Immature natural killer cell (primary cell): ENCODE measurements at regions not wholly inside any gene's neighbourhood (a gene's known extent, or its start where the extent isn't known, plus 50 kb on each side); places are given as distances from the start of the nearest gene placed in this dataset.

Experiments used
- DNase-seq, 3 donors: peaks; one replicate each; pipeline ENCODE4 v3.0.0; 2022; ENCODE audit warnings: mixed read lengths in 1 of 3
- H3K27ac Mint-ChIP-seq, 6 donors: one replicate each; pipeline ENCODE4 v1.8.0; 2020; ENCODE audit warnings: mixed read lengths in 6 of 6, mild to moderate bottlenecking in 5 of 6, inconsistent platforms in 4 of 6, moderate library complexity in 3 of 6
- H3K27me3 Mint-ChIP-seq, 3 donors: one replicate each; pipeline ENCODE4 v1.8.0; 2020 to 2021; ENCODE audit warnings: low read depth in 3 of 3, mild to moderate bottlenecking in 3 of 3, mixed read lengths in 3 of 3, moderate library complexity in 3 of 3, inconsistent platforms in 1 of 3
- H3K36me3 Mint-ChIP-seq, 3 donors: one replicate each; pipeline ENCODE4 v1.8.0; 2020; ENCODE audit warnings: mixed read lengths in 3 of 3, inconsistent platforms in 2 of 3, mild to moderate bottlenecking in 2 of 3
- H3K4me1 Mint-ChIP-seq, 2 donors: one replicate each; pipeline ENCODE4 v1.8.0; 2020; ENCODE audit warnings: inconsistent platforms in 2 of 2, mild to moderate bottlenecking in 2 of 2, mixed read lengths in 2 of 2, moderate library complexity in 1 of 2
- H3K4me3 Mint-ChIP-seq, 5 donors: one replicate each; pipeline ENCODE4 v1.8.0; 2020; ENCODE audit warnings: mild to moderate bottlenecking in 5 of 5, mixed read lengths in 5 of 5, inconsistent platforms in 3 of 5, moderate library complexity in 3 of 5
- H3K9me3 Mint-ChIP-seq, 6 donors: one replicate each; pipeline ENCODE4 v1.8.0; 2020; ENCODE audit warnings: mild to moderate bottlenecking in 6 of 6, mixed read lengths in 6 of 6, inconsistent platforms in 4 of 6, moderate library complexity in 3 of 6

- Mint-ChIP-seq H3K27ac (no peak overlapping the region), H3K9me3 (peaks cover 0 to 3% (median 0%) of the 10 kb centered on the region in 6 donors), H3K27me3 (peaks cover 0 to 3% (median 0%) of the 10 kb centered on the region in 3 donors), H3K36me3 (no peaks in the 10 kb centered on the region), H3K4me3 (no peak overlapping the region), H3K4me1 (no peaks in the 10 kb centered on the region)
- DNase-seq = no peak
These were observed 142.0 kb downstream of the MCHR2 start for GRCh38 chr6:99852031-99852430.

GRCh38 chr6:99867026-99867425 lies 127.0 kb downstream of the MCHR2 start:
- Mint-ChIP-seq H3K36me3 (no peaks in the 10 kb centered on the region), H3K9me3 (no peaks in the 10 kb centered on the region), H3K4me3 (no peak overlapping the region), H3K4me1 (peaks cover 0 to 7% of the 10 kb centered on the region in 2 donors), H3K27ac (no peak overlapping the region), H3K27me3 (peaks cover 1 to 5% (median 4%) of the 10 kb centered on the region in 3 donors)
- DNase-seq = no peak

DNA sequence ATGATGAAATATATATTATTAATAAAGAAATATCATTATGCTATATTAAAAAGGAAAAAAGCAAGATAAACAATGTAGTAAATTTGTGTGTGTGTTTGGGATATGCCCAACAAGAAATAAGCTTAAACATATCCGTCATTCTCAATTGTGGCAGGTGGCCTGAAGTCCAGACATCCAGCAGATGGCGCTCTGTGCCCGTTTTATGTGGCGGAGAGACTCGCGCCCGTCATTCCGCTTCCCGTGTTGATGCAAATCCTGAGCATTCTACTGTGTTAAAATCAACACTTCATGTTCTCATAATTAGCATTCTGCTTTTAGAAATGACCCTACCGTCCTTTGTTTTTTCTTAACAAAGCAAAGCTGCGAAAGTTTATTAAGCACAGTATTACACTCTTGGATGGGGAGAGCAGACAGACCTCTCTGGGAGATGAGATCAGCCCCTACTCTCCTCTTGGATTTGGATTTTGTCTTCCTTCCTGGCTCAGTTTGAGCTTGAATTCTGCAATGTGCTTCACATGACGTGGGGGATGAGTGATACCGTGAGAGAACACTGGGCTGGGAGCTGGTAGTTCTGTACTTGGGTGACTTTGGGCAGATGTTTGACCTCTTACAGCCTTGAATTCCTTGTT lies 125.8 kb downstream of the MCHR2 start:
- peaks cover 0 to 7% of the 10 kb centered on the region in 2 donors for H3K4me1 Mint-ChIP-seq
- peak; percentile 21 to 52 (median 23) for DNase-seq
- H3K36me3 Mint-ChIP-seq = no peaks in the 10 kb centered on the region
- H3K4me3 Mint-ChIP-seq = no peak overlapping the region
- peaks cover 1 to 10% (median 4%) of the 10 kb centered on the region in 3 donors for H3K27me3 Mint-ChIP-seq
- H3K27ac Mint-ChIP-seq = no peak overlapping the region
- H3K9me3 Mint-ChIP-seq = no peaks in the 10 kb centered on the region
